M059J (cell line): ENCODE measurements at regions not wholly inside any gene's neighbourhood (a gene's known extent, or its start where the extent isn't known, plus 50 kb on each side); places are given as distances from the start of the nearest gene placed in this dataset.
A peak's percentile ranks its signal among the peaks of the same experiment; 100 is the strongest.
"Not testable (repeated sequence)": the region's sequence is repeated elsewhere in the genome, so short reads cannot be mapped to it uniquely, and the experiment has no call there.

ENCODE experiments used
- DNase-seq: peaks from one replicate; pipeline ENCODE4 v3.0.0-alpha.2; 2012; ENCODE audit warnings: low read depth

- no peak for DNase-seq
Measured at GRCh38 chr10:9362721-9363120, 1308.2 kb downstream of the GATA3 start.

GRCh38 chr10:9379183-9379582 is 1324.7 kb downstream of the GATA3 start:
- no peak for DNase-seq

DNA sequence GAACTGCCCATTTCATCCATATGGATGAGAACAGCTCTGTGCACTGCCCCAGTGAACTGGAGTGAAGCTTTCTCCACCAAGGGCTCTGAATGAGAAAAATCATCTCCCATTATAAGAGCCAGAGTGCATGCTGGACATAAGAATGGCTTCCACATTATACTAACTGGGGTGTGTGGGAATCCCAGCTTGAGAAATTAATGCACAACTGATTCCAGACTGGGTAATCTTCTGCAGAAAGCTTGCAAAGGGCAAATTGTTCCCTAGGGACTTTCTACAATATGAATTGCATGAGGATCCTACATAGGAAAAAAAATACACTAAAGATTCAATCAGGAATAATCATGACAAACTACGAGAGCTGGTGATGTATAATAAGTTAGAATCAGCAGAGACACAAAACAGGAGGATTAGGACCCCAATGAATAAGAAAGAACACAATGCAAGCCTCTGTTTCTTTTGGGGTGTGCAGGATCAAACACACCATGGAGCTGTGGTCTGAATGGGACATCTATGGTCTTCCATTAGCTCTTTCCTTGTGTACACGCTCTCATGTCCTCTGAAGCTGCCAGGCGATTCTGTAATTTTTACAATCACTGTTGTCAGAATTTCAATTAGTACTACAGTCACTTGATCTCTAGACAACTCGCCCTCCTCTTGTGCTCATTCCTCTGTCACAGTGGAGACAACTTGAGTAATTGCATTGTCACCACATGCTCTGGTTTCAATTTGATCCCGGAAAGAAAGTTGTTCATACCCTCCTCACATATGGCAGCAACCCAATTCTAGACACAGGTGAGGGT is 1327.4 kb downstream of the GATA3 start:
- no peak for DNase-seq

GRCh38 chr10:9382533-9382866 is 1328.0 kb downstream of the GATA3 start:
- no peak for DNase-seq

DNA sequence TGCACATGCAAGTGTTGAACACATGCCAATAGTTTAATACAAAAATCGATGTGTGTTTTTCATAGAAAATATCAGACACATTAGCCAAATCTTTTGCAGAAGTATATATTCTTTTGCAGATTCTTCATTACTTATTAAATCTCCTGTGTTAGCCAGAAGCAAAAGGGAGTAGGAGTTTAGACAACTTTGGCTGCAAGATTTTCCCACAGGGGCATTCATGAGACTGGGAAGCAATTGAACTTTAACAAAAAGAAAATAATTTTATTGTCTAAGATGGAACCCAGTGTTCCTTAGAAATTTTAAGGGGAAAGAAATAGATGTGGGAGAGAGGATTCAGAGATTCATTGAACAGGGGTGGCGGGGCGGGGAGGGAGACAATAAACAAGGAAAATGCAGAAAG is 1336.0 kb downstream of the GATA3 start:
- DNase-seq, result no peak

- DNase-seq, result no peak
Measured at GRCh38 chr10:9399275-9399983, 1344.9 kb downstream of the GATA3 start.

DNA sequence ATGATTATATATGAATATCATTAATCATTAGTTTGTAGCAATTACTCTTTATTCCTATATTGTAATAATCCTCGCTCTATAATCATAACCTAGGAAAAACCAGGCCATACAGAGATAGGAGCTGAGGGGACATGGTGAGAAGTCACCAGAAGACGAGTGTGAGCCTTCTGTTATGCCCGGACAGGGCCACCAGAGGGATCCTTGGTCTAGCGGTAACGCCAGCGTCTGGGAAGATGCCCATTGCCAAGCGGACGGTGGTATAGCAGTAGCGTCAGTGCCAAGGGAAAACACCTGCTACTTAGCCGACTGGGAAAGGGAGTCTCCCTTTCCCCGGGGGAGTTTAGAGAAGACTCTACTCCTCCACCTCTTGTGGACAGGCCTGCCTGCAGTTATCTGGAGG is 1347.6 kb downstream of the GATA3 start:
- peak; percentile 21 for DNase-seq

- peak; percentile 24 for DNase-seq
Measured at GRCh38 chr10:9402507-9403195, 1348.2 kb downstream of the GATA3 start.

DNA sequence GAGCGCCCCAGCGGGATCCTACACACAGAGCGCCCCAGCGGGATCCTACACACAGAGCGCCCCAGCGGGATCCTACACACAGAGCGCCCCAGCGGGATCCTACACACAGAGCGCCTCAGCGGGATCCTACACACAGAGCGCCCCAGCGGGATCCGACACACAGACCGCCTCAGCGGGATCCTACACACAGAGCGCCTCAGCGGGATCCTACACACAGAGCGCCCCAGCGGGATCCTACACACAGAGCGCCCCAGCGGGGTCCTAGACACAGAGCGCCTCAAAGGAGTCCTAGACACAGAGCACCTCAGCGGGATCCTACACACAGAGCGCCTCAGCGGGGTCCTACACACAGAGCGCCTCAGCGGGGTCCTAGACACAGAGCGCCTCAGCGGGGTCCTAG is 1352.7 kb downstream of the GATA3 start:
- not testable (repeated sequence) for DNase-seq

DNA sequence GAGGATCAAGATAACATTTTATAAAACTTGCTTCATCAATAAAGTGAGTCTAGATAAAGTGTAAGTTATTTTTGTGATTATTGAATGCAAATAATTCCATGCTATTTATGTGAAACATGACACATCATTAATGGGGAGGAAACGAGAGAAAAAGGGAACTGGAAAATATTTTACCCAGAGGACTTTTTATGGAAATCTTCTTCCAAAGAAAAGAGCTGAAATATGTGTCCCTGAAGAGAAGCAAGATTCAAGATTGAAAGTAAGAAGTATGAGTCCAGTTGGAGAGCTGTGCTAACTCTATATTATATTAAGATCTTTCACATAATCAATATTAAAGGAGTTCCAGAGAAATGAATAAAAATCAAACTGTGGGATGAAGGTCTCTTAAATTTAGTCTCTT is 1361.8 kb downstream of the GATA3 start:
- no peak for DNase-seq

DNA sequence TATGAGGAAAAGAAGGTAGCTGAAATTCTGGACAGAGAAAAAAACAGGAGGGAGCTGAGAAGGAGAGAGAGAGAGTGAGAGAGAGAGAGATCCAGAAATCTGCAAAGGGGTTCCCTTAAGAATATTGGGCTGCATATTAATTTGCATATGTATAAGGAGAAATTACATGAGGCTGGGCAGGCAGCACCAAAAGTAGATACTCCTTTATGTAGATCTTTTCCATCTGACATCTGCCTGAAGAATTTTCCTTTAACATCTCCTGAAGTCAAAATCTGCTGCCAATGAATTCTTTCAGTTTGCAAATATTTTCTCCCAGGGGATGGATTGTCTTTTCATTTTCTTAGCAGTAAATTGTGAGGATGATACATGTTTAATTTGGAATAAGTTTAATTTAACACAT is 1365.3 kb downstream of the GATA3 start:
- no peak for DNase-seq

- no peak for DNase-seq
Measured at GRCh38 chr10:9427209-9427608, 1372.7 kb downstream of the GATA3 start.

GRCh38 chr10:9437131-9437530 is 1382.6 kb downstream of the GATA3 start:
- no peak for DNase-seq

GRCh38 chr10:9443758-9444157 is 1389.3 kb downstream of the GATA3 start:
- DNase-seq, result no peak

DNA sequence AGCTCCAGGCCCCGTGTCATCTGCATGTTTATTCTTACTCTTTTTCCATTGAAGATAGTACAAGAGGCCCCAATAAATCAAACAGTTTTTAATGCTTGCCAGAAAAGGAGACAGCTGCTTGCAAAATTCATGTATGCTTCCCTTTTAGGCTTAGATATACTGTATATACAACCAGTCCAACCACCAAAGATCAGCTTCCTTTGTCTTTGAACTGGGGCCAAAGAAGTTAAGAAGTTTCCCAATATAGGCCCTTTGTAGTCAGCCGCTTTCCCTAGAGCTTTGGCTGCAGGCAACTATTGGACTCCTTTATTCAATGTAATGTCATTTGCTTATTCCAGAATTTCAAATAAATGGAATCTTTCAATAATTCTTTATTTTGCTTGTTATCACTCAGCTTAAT is 1395.0 kb downstream of the GATA3 start:
- no peak for DNase-seq

DNA sequence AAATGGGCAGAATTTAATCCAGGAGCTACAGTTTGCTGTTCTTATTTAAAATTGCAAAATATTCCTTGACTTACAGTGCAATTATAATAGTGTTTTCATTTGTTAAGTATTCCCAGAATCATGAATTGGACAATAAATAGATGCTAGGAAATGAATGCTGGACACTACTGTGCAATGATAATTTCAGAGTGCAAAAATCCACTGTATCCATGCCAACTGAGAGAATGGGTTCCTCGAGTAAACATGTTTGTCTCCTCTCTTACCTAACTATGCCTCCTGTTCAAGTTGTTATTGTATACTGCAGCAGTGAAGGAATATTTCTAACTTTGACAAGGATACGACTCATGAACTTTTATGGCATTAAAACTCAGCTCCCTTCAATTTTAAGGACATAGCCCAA is 1396.3 kb downstream of the GATA3 start:
- no peak for DNase-seq

- DNase-seq, result no peak
Measured at GRCh38 chr10:9451211-9451773, 1396.8 kb downstream of the GATA3 start.

GRCh38 chr10:9452056-9452455 is 1397.6 kb downstream of the GATA3 start:
- DNase-seq, result no peak

DNA sequence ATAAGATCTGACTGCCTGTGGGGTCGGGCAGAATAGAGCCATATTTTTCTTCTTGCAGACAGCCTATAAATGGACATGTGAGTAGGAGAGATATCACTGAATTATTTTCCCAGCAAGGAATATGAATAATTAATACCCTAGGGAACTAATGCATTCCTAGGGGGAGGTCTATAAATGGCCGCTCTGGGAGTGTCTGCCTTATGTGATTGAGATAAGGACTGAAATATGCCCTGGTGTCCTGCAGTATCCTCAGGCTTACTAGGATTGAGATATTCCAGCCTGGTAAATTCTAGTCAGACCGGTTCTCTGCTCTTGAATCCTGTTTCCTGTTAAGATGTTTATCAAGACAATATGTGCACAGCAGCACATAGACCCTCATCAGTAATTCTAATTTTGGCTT is 1399.4 kb downstream of the GATA3 start:
- not testable (repeated sequence) for DNase-seq

GRCh38 chr10:9469663-9470205 is 1415.2 kb downstream of the GATA3 start:
- no peak for DNase-seq

GRCh38 chr10:9470581-9470980 is 1416.1 kb downstream of the GATA3 start:
- DNase-seq, result no peak

- DNase-seq, result no peak
Measured at GRCh38 chr10:9501944-9502343, 1447.5 kb downstream of the GATA3 start.
